Activated naive CD4-positive, alpha-beta T cell treated with anti-CD3 and anti-CD28 coated beads, Interleukin-2, amount 50 U/mL, for 24 hours (primary cell): ENCODE measurements at regions not wholly inside any gene's neighbourhood (a gene's known extent, or its start where the extent isn't known, plus 50 kb on each side); places are given as distances from the start of the nearest gene placed in this dataset.

Experiments
- H3K27ac Mint-ChIP-seq: one replicate; pipeline ENCODE4 v1.8.0; 2021; ENCODE audit warnings: mild to moderate bottlenecking, mixed read lengths
- H3K27me3 Mint-ChIP-seq: one replicate; pipeline ENCODE4 v1.8.0; 2021; ENCODE audit warnings: mixed read lengths
- H3K36me3 Mint-ChIP-seq: one replicate; pipeline ENCODE4 v1.8.0; 2021; ENCODE audit warnings: mixed read lengths
- H3K4me1 Mint-ChIP-seq: one replicate; pipeline ENCODE4 v1.8.0; 2021; ENCODE audit warnings: mixed read lengths
- H3K4me3 Mint-ChIP-seq: one replicate; pipeline ENCODE4 v1.8.0; 2021; ENCODE audit warnings: mild to moderate bottlenecking, mixed read lengths
- H3K9me3 Mint-ChIP-seq: one replicate; pipeline ENCODE4 v1.8.0; 2021; ENCODE audit warnings: mixed read lengths

DNA sequence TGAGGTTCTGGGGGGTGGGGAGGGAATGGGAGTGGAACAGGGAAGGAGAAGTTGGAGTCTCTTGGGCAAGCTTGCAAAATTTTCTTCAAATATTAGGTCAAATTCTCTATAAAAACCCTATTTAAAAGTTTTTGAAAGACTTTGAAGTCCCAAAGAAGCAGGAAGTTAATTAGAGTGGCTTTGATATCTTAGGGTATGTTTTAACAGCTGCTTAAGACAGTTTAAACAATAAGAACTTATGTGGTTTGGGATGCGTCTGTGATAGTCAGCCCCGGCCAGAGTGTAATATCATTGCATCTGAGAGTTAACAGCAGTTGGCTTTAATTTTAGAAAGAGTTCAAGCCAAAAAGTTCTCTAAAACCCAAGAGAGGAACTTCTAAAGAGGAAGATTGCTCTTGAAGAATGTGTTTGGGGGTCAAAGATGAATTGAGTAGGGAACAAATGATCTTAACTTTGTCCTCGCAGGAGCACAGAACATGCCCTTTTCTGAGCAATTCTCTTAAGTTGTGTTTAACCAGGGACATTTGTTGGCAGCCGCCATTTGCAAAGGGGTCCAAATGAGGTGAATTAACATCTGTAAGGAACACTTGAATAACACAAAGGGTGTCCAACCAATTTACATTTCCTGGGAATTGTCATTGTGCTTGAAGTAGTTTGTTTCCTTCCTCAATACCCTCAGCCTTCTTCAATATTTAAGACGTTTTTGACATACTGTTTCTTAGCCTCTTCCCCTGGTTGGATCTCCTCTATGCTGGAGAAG is 182.4 kb downstream of the PTEN start:
- H3K4me3 Mint-ChIP-seq: no peak overlapping the region
- H3K9me3 Mint-ChIP-seq: no peaks in the 10 kb centered on the region
- peaks cover 2% of the 10 kb centered on the region for H3K36me3 Mint-ChIP-seq
- H3K27ac Mint-ChIP-seq: no peak overlapping the region
- no peaks in the 10 kb centered on the region for H3K27me3 Mint-ChIP-seq
- peaks cover 20% of the 10 kb centered on the region for H3K4me1 Mint-ChIP-seq

DNA sequence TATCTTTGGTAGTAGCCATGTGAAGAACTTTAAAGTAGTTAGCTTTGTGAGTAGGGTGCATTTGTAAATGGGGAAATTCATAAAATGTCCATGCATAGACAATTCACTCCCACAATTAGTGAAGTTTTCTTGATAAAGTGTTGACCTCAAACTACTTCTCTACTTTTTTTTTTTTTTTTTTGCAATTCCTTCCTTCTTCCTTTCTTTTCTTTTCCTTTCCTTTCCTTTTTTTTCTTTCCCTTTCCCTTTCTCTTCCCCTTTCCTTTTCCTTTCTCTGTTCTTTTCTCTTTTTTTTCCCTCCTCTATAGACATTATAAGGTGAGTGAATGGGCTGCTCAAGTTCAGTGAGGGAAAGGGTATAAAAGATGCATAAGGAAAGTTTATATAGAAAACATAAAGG is 184.2 kb downstream of the PTEN start:
- Mint-ChIP-seq H3K27ac (no peak overlapping the region), H3K4me3 (no peak overlapping the region), H3K36me3 (peaks cover 2% of the 10 kb centered on the region), H3K9me3 (no peaks in the 10 kb centered on the region), H3K27me3 (no peaks in the 10 kb centered on the region), H3K4me1 (peaks cover 20% of the 10 kb centered on the region)

DNA sequence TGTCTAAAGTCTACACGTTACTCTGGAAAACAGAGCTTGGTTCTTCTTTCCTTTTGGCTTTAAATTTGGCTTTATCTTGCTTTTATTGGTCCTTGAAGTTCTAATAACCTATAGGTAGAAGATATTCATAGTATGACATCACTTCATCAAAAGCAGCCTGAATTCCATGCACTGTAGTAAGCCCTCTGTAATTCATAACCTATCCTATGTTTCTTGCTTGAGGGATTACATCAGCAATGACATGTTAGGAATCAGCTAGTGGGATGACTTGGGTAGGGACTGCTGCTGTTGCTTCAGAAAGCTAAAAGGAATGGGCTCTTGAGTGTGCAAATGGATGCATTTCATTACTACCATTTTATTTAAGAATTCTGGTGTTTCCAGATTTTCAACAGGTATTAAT is 184.9 kb downstream of the PTEN start:
- Mint-ChIP-seq H3K27me3 (no peaks in the 10 kb centered on the region), H3K36me3 (peaks cover 2% of the 10 kb centered on the region), H3K4me1 (peaks cover 16% of the 10 kb centered on the region), H3K4me3 (no peak overlapping the region), H3K27ac (no peak overlapping the region), H3K9me3 (no peaks in the 10 kb centered on the region)

DNA sequence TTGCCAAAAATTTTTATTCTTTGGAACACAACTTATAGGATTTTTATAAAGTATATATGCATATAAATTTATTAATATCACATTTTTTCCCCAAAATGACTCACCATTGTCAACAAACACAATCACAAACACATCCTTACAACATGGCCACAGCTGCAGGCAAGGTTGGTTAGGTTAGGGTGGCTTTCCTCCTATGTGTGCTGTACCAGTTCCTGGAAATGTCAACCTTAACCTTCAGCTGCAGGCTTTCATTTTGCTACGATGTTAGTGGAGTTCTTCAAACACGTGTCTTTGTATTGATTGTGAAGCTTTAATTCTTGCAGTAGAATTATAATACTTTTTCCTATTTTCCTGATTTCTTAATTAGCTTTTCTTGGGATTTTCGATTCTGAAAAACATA is 185.8 kb downstream of the PTEN start:
- H3K4me1 Mint-ChIP-seq: peaks cover 16% of the 10 kb centered on the region
- no peak overlapping the region for H3K27ac Mint-ChIP-seq
- no peak overlapping the region for H3K4me3 Mint-ChIP-seq
- H3K36me3 Mint-ChIP-seq: peaks cover 2% of the 10 kb centered on the region
- no peaks in the 10 kb centered on the region for H3K9me3 Mint-ChIP-seq
- no peaks in the 10 kb centered on the region for H3K27me3 Mint-ChIP-seq

DNA sequence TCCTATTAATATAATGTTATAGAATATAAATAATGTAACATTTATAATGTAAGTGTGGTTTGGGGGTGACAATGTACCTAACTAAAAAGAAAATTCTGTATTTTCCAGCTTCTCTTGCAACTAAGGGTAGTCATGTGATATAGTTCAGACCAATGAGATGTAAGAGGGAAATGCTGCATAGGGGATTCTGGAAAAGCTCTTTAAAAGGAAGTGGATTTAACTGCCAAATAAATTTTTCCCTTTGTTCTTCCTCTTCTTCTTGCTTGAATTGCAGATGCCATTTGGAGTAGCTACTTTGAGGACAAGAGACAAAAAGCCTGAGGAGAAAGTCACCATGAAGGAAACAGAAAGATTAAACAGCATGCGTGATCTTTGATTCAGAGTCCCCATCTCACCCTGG is 194.3 kb downstream of the PTEN start:
- Mint-ChIP-seq H3K27me3 (no peaks in the 10 kb centered on the region), H3K4me1 (peaks cover 4% of the 10 kb centered on the region), H3K9me3 (peaks cover 9% of the 10 kb centered on the region), H3K36me3 (no peaks in the 10 kb centered on the region), H3K4me3 (no peak overlapping the region), H3K27ac (no peak overlapping the region)

DNA sequence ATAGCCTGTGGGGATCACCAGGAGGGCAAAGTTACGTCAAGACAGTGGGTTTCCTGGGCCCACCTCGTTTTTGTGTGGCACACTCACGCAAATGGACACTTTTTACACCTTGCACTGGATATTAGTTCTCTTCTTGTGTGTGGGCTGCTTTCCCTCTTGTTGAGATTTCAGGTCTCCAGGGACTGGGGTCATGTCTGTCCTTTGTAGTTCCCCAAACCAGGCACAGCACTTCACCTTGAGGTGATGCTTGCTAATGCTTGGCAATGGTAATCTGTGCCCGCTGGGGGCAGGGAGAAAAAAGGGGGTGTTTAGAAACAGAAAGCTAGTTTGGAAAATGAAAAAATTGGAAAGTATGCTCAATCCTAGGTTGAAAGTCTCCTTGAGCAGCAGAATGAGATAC is 195.3 kb downstream of the PTEN start:
- Mint-ChIP-seq H3K36me3 (no peaks in the 10 kb centered on the region), H3K4me1 (peaks cover 14% of the 10 kb centered on the region), H3K9me3 (peaks cover 9% of the 10 kb centered on the region), H3K27me3 (no peaks in the 10 kb centered on the region), H3K4me3 (no peak overlapping the region), H3K27ac (no peak overlapping the region)

DNA sequence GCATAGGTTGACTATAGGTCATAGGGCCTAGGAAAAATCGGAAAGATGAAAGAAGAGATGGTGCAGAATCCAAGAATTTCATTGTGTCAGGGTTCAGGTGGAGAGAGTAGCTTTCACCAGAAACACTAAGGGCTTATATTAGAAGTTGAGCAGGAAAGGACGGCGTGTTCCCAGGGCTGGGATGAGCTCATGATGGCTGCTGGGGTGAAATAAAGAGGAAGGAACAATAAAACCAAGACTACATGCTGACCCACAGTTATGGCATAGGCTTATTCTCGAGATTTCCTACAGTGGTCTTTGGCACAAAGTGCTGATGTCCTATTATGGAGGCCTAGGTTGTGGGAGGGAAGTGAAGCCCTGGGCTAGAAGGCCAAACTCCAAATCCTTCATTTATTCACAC is 195.8 kb downstream of the PTEN start:
- no peak overlapping the region for H3K4me3 Mint-ChIP-seq
- no peak overlapping the region for H3K27ac Mint-ChIP-seq
- H3K27me3 Mint-ChIP-seq: no peaks in the 10 kb centered on the region
- H3K9me3 Mint-ChIP-seq: peaks cover 9% of the 10 kb centered on the region
- no peaks in the 10 kb centered on the region for H3K36me3 Mint-ChIP-seq
- peaks cover 19% of the 10 kb centered on the region for H3K4me1 Mint-ChIP-seq

DNA sequence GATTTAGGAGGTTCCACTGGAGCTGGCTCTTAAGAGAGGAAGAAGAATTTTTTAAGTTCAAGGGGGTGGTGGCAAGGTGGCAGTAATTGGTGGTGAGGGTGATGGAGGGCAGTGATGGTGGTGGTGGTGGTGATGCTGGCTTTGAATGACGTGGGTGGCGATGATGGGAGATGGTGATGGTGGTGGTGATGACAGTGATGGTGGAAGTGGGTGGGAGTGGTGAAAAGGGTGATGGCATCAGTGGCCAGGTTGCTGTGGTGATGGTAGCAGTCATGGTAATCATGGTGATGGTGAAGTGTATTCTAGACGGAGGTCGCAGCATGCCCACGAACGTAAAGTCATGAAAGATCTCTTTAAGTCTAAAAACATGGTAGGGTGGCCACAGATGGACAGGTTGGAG is 197.3 kb downstream of the PTEN start:
- Mint-ChIP-seq H3K9me3 (peaks cover 9% of the 10 kb centered on the region), H3K27ac (no peak overlapping the region), H3K27me3 (no peaks in the 10 kb centered on the region), H3K4me1 (peaks cover 34% of the 10 kb centered on the region), H3K36me3 (no peaks in the 10 kb centered on the region), H3K4me3 (no peak overlapping the region)

DNA sequence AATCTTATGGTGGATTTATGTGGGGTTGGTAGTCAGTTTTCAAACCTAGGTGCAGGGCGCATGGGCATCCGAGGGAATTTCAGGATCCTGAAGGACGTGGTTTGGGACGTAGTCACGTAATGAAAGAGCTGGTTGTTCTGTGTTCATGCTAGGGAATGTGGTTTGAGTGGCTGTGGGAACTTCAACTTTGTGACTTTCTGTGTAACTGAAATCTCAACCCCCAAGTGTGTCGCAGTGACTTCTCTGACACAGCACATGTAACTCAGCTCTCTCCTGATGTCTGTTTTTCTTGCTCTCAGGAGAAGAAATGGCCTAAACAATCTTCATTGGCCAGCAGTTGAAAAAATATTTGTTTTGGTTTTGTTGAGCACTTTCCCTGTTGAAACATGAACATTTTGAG is 199.0 kb downstream of the PTEN start:
- Mint-ChIP-seq H3K36me3 (no peaks in the 10 kb centered on the region), H3K27me3 (no peaks in the 10 kb centered on the region), H3K4me1 (peaks cover 51% of the 10 kb centered on the region), H3K9me3 (peaks cover 9% of the 10 kb centered on the region), H3K27ac (no peak overlapping the region), H3K4me3 (no peak overlapping the region)

DNA sequence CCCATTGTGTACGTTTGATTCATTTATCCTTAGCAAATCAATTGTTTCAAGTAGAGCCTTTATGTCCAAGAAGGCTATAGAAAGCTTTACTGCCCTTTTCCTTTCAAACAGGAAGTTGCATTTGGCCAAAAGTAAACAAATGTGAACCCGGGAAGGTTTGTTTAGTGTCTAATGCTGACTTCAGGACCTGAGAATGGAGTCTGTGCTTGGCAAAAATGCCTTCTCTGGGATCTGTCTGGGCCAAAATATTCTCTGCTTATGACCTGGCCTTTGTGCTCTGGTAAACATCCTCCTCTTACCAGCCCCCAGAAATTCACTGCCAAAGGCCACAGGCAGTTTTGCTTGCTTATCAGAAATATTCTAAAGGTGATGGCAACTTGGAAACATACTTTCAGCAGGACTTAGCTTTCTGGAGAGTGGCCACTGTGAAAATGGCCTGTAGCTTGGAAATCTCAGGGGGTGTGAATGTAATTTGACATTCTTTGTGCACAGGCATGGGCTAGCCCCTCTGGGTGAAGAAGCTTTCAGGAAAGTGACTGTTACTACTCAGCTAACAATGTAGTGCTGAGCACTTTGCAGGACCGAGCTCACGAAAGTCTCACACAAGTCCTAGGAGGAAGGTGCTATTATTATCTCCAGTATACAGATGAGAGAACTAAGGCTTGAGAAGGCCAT is 199.5 kb downstream of the PTEN start:
- no peak overlapping the region for H3K27ac Mint-ChIP-seq
- peaks cover 56% of the 10 kb centered on the region for H3K4me1 Mint-ChIP-seq
- H3K9me3 Mint-ChIP-seq: peaks cover 9% of the 10 kb centered on the region
- H3K36me3 Mint-ChIP-seq: no peaks in the 10 kb centered on the region
- H3K27me3 Mint-ChIP-seq: no peaks in the 10 kb centered on the region
- H3K4me3 Mint-ChIP-seq: no peak overlapping the region

DNA sequence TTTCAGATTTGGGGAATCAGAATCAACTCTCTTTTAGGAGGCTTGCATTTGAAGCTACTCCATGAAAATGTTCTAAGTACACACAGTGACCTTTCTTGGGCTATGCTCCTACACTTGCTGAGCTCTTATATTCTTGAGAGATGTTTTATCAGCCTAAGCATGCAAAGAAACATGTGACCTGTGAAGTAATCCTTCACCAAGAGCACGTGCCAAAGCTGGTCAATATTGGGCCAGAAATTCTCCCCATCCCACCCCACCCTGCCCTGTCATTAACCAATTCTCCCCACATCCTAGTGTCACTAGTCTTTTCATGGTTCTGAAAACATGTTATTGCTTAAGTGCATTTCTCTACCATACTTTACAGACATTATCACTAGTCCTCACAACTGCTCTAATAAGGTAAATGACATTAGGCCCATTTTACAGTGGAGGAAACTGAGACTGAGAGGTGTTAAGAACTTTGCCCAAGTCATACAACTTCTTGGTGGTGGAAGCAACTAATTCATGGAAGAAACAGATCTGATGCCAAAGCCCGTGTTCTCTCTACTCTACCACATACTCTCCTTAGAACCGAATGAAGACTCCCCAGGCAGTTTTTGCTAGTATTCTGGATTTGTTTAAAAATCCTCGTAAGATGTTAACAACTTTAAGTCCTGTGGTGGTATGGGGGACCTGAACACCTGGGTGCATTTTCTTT is 200.6 kb downstream of the PTEN start:
- H3K4me3 Mint-ChIP-seq: no peak overlapping the region
- no peaks in the 10 kb centered on the region for H3K27me3 Mint-ChIP-seq

DNA sequence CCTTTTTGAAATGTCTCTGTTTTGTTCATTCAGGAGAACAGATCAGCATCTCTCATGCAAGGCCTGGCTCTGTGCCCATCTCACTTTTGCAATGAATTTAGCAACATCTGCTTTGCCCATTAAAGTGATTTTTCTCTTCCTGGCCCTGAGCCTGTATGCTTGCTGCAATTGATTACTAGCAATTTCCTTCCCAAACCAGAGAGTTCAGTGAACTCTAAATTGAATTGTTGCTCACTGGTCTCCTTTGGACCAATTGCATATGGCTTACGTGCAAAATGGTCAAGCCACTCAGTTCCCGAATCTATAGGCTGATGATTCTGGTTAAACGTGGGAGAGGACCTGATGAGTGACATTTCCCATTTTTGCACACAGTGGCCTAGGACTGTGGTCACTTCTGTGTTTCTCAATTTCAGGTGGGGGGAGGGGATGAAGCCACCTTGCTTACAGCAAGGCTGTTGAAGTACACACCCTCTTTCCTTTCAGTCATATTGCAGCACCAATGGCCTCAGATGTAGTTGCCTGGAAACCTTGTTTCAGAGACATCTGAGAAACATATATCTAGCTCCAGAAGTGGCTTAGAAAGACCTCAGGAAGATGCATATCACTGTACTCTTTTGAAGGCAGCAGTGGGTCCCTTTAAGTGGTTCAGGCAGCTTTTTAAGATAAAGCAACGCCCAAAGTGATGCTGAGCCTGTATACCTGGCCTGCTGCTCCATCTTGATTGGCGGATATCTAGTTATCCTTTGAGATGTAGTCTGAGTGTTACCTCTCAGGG is 201.4 kb downstream of the PTEN start:
- H3K9me3 Mint-ChIP-seq: peaks cover 9% of the 10 kb centered on the region
- no peaks in the 10 kb centered on the region for H3K27me3 Mint-ChIP-seq
- H3K4me1 Mint-ChIP-seq: peaks cover 75% of the 10 kb centered on the region
- peak overlapping the region; percentile 19 for H3K4me3 Mint-ChIP-seq
- peak overlapping the region; percentile 66 for H3K27ac Mint-ChIP-seq
- H3K36me3 Mint-ChIP-seq: no peaks in the 10 kb centered on the region

More for the DNA sequence above, 200.6 kb downstream of the PTEN start:
- Mint-ChIP-seq H3K36me3 (no peaks in the 10 kb centered on the region), H3K4me1 (peaks cover 67% of the 10 kb centered on the region), H3K27ac (no peak overlapping the region), H3K9me3 (peaks cover 9% of the 10 kb centered on the region)

DNA sequence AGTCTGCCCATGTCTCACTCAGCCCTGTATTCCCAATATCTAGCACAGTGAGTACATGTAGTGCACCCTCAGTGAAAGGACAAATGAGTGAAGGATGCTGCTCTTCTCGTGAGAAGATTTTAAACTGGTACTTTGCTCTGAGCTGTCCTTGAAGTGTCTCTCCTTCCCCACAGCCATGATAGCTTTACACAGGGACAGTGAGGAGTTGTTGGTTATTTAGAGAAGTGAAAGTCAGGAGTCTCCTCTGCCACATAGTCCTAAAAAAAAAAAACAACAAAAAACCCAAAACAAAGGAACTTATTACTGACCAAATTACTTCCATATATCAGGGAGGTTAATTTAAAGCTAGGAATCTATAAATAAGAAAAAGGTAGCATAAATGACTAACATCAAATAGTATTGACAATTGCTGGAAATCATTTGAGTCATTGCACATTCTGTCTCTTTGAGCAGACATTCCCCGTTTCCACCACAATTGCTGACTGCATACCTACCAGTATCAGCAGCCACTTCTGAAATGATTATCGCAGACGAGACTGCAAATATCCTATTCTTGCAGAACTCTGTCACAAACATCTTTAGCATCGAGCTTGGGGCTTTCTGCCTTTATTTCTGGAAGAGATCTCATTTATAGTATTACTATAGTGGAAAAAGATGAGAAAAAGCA is 202.1 kb downstream of the PTEN start:
- Mint-ChIP-seq H3K9me3 (peaks cover 5% of the 10 kb centered on the region), H3K27ac (peak overlapping the region; percentile 66), H3K4me3 (peak overlapping the region; percentile 19), H3K4me1 (peaks cover 80% of the 10 kb centered on the region), H3K36me3 (no peaks in the 10 kb centered on the region), H3K27me3 (no peaks in the 10 kb centered on the region)

DNA sequence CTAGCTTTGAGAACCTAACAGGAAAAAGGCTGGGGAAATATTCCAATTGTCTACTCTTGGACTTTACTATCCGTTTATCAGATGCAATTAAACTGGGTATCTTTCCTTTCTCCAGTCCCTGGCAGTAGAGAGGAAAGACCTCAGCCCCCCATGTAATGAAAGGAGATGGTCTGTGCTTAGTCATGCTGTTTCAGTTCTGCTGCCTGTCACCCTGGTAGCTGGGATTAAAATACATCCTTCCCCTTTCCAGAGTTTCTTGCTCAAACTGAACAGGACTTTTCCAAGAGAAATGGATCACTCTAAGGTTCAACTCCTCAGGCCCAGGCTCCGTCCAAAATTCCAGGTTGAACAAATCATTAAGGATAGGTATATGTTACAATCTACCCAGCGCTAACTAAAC is 202.9 kb downstream of the PTEN start:
- peaks cover 85% of the 10 kb centered on the region for H3K4me1 Mint-ChIP-seq
- H3K9me3 Mint-ChIP-seq: no peaks in the 10 kb centered on the region
- no peaks in the 10 kb centered on the region for H3K27me3 Mint-ChIP-seq
- H3K27ac Mint-ChIP-seq: peak overlapping the region; percentile 88
- no peaks in the 10 kb centered on the region for H3K36me3 Mint-ChIP-seq
- H3K4me3 Mint-ChIP-seq: peak overlapping the region; percentile 41

DNA sequence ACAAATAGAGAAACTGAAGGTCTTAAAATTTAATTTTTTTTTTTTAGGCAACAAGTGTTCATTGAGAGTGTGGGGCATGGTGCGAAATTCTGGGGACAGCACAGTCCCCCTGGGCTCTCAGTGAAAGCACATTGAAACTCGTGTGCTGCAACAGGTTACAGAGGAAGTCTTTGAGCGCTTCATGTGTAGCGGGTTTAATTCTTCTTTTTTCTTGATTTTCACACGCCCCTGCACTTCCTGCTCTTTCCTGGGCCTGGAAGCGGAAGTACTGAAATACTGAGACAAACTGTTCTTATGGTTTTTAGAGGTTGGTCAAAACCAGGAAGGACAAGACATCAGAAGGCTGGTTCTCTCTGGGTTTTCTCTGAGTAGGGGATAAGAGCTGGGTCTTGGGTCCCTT is 203.5 kb downstream of the PTEN start:
- H3K4me1 Mint-ChIP-seq: peaks cover 87% of the 10 kb centered on the region
- H3K27me3 Mint-ChIP-seq: no peaks in the 10 kb centered on the region
- H3K36me3 Mint-ChIP-seq: no peaks in the 10 kb centered on the region
- H3K27ac Mint-ChIP-seq: peak overlapping the region; percentile 88
- peak overlapping the region; percentile 19 for H3K4me3 Mint-ChIP-seq
- H3K9me3 Mint-ChIP-seq: no peaks in the 10 kb centered on the region
